ENCODE measurements at regions not wholly inside any gene's neighbourhood (a gene's known extent, or its start where the extent isn't known, plus 50 kb on each side); places are given as distances from the start of the nearest gene placed in this dataset.
A peak's percentile ranks its signal among the peaks of the same experiment; 100 is the strongest.

DNA sequence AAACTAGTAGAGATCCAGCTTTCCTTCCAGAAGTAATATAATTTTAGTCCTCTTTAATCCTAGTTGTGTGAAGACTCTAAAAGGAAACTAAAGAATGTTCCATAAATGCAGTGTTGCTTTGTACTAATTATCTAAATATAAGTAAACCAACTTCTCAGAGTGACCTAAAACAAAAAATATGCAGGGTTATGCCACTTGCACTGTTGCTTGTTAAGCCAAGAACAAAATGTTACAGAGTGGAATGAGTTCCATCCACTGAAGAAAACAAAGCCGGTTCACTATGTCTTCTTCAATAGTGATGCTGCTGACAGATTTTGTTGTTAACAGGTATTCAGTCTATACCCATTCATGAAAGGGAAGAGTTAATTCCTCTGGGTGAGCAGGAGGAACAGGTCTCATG, 252.0 kb upstream of the DIAPH2 start:
- DNase-seq (ENCODE audit: insufficient read length, low spot score, missing footprints) = no peak
- H3K27ac ChIP-seq (ENCODE audit: low read depth, low read length) = no peak overlapping the region
- no peak overlapping the region for H2AFZ ChIP-seq (ENCODE audit: low read length)
- no peaks in the 10 kb centered on the region for H3K9me3 ChIP-seq (ENCODE audit: low read depth, low read length)
- no peak overlapping the region for H3K4me3 ChIP-seq (ENCODE audit: insufficient read depth, low read length)
- no peaks in the 10 kb centered on the region for H4K20me1 ChIP-seq (ENCODE audit: insufficient read depth, low read length)
- H3K4me2 ChIP-seq (ENCODE audit: insufficient read depth, low read length) = no peak overlapping the region
- H3K4me1 ChIP-seq (ENCODE audit: insufficient read depth, low read length) = peaks cover 19% of the 10 kb centered on the region
- TF ChIP-seq, protein P1, sequence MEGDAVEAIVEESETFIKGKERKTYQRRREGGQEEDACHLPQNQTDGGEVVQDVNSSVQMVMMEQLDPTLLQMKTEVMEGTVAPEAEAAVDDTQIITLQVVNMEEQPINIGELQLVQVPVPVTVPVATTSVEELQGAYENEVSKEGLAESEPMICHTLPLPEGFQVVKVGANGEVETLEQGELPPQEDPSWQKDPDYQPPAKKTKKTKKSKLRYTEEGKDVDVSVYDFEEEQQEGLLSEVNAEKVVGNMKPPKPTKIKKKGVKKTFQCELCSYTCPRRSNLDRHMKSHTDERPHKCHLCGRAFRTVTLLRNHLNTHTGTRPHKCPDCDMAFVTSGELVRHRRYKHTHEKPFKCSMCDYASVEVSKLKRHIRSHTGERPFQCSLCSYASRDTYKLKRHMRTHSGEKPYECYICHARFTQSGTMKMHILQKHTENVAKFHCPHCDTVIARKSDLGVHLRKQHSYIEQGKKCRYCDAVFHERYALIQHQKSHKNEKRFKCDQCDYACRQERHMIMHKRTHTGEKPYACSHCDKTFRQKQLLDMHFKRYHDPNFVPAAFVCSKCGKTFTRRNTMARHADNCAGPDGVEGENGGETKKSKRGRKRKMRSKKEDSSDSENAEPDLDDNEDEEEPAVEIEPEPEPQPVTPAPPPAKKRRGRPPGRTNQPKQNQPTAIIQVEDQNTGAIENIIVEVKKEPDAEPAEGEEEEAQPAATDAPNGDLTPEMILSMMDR (IDR thresholded peaks at IDR 0.05; ENCODE audit: extremely low read depth, low read depth, low read length) = no peak
- no peaks in the 10 kb centered on the region for H3K79me2 ChIP-seq (ENCODE audit: insufficient read depth, low read length)
- no peaks in the 10 kb centered on the region for H3K27me3 ChIP-seq (ENCODE audit: insufficient read depth, low read length)
- no peaks in the 10 kb centered on the region for H3K36me3 ChIP-seq (ENCODE audit: insufficient read depth, low read length)

DNA sequence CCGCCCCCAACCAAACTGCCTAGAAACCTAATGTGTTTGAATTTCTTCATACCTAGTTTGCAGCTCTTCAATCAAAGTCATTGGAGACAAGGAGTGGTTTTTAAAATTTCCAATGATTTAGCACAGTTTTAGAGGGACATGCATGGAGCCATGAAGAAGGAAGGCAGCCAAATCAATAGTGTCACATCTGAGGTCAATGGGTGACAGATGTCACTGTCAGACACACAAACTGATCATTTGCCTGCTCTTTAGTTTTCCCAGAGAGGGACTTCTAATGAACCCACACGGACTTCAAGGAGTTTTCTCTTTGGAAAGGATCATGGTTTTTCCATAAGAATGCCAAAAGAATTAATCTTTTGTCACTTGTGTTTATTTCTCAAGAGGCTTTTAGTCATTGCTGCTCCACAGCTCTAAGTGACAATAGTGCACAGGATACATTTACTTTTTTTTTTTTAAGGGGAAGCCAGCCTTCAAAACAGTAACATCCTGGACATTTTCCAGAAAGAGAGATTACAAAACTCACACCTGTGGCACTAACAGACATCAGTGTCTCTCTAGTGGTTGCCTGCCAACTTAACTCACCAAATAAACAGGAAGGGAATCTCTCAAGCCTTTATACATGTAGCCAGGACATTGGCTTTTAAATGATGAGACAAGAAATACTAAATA, 251.1 kb upstream of the DIAPH2 start:
- H3K9me3 ChIP-seq (ENCODE audit: low read depth, low read length) = no peaks in the 10 kb centered on the region
- H3K79me2 ChIP-seq (ENCODE audit: insufficient read depth, low read length) = no peaks in the 10 kb centered on the region
- H3K36me3 ChIP-seq (ENCODE audit: insufficient read depth, low read length) = no peaks in the 10 kb centered on the region
- H2AFZ ChIP-seq (ENCODE audit: low read length) = no peak overlapping the region
- H3K4me1 ChIP-seq (ENCODE audit: insufficient read depth, low read length) = peaks cover 19% of the 10 kb centered on the region
- no peak overlapping the region for H3K4me3 ChIP-seq (ENCODE audit: insufficient read depth, low read length)
- no peaks in the 10 kb centered on the region for H4K20me1 ChIP-seq (ENCODE audit: insufficient read depth, low read length)
- H3K27me3 ChIP-seq (ENCODE audit: insufficient read depth, low read length) = no peaks in the 10 kb centered on the region
- no peak overlapping the region for H3K27ac ChIP-seq (ENCODE audit: low read depth, low read length)
- no peak for DNase-seq (ENCODE audit: insufficient read length, low spot score, missing footprints)
- no peak overlapping the region for H3K4me2 ChIP-seq (ENCODE audit: insufficient read depth, low read length)
- TF ChIP-seq, protein P1 (IDR thresholded peaks at IDR 0.05; ENCODE audit: extremely low read depth, low read depth, low read length) = no peak

DNA sequence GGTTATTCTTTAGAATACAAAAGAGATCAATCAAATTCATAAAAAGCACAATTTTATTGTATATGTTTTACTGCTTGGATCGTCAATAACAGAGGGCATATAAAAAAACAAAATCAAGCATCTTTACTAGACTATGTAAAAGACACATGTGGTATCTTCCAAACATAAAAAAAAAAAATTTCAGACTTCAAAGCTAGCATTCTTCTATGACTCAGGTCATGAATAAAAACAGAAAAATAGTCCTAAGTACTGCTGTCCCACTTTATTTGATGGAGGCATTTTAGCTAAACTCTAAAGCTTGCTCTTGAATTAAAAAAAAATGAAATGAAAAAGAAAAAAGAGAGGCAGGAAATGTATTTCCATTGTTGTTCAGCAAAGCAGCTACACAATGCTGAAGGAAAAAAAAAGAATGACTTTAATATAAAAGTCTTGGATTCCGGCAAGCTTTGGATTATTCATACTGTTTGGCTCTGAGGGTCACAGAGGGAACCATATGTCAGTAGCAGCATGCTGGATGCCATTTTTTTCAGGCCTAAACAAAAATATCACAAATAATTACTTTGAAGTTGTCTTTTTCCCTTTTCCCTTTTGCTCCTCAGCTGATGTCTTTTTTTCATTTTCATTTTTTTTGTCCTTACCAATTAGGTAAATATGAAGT, 249.1 kb upstream of the DIAPH2 start:
- H3K4me3 ChIP-seq (ENCODE audit: insufficient read depth, low read length) = no peak overlapping the region
- TF ChIP-seq, protein P1 (IDR thresholded peaks at IDR 0.05; ENCODE audit: extremely low read depth, low read depth, low read length) = no peak
- peaks cover 19% of the 10 kb centered on the region for H3K4me1 ChIP-seq (ENCODE audit: insufficient read depth, low read length)
- no peak for DNase-seq (ENCODE audit: insufficient read length, low spot score, missing footprints)
- no peaks in the 10 kb centered on the region for H4K20me1 ChIP-seq (ENCODE audit: insufficient read depth, low read length)
- peak overlapping the region; percentile 31 for H3K4me2 ChIP-seq (ENCODE audit: insufficient read depth, low read length)
- H2AFZ ChIP-seq (ENCODE audit: low read length) = no peak overlapping the region
- H3K79me2 ChIP-seq (ENCODE audit: insufficient read depth, low read length) = no peaks in the 10 kb centered on the region
- H3K9me3 ChIP-seq (ENCODE audit: low read depth, low read length) = no peaks in the 10 kb centered on the region
- H3K27ac ChIP-seq (ENCODE audit: low read depth, low read length) = peak overlapping the region; percentile 83
- H3K27me3 ChIP-seq (ENCODE audit: insufficient read depth, low read length) = no peaks in the 10 kb centered on the region
- no peaks in the 10 kb centered on the region for H3K36me3 ChIP-seq (ENCODE audit: insufficient read depth, low read length)

DNA sequence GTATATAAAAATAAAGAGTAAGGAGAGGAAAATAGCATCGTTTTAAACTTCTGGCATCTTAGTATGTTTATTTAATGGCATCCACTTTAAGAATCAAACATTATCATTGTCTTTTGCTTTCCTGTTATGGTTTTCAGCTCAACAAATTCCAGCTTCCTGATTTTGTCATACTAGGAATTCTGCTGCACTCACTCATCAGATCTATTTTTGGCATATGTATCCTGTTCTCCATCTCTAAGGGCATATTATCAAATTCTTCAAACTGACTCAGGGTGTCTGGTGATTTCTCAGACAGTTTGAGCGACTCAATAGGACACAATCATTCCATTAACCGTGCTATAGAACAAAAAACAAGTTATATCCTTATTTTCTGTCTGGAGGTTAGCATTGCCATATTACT, 248.5 kb upstream of the DIAPH2 start:
- no peaks in the 10 kb centered on the region for H4K20me1 ChIP-seq (ENCODE audit: insufficient read depth, low read length)
- no peak overlapping the region for H3K4me3 ChIP-seq (ENCODE audit: insufficient read depth, low read length)
- no peak overlapping the region for H2AFZ ChIP-seq (ENCODE audit: low read length)
- H3K36me3 ChIP-seq (ENCODE audit: insufficient read depth, low read length) = no peaks in the 10 kb centered on the region
- peak; percentile 10 for DNase-seq (ENCODE audit: insufficient read length, low spot score, missing footprints)
- TF ChIP-seq, protein P1 (IDR thresholded peaks at IDR 0.05; ENCODE audit: extremely low read depth, low read depth, low read length) = no peak
- H3K79me2 ChIP-seq (ENCODE audit: insufficient read depth, low read length) = no peaks in the 10 kb centered on the region
- H3K4me2 ChIP-seq (ENCODE audit: insufficient read depth, low read length) = peak overlapping the region; percentile 39
- no peaks in the 10 kb centered on the region for H3K9me3 ChIP-seq (ENCODE audit: low read depth, low read length)
- peaks cover 19% of the 10 kb centered on the region for H3K4me1 ChIP-seq (ENCODE audit: insufficient read depth, low read length)
- peak overlapping the region; percentile 83 for H3K27ac ChIP-seq (ENCODE audit: low read depth, low read length)
- no peaks in the 10 kb centered on the region for H3K27me3 ChIP-seq (ENCODE audit: insufficient read depth, low read length)
